Activated T-helper 17 cell treated with anti-CD3 and anti-CD28 coated beads, Interleukin-2, amount 50 U/mL, for 72 hours (primary cell): ENCODE measurements at regions not wholly inside any gene's neighbourhood (a gene's known extent, or its start where the extent isn't known, plus 50 kb on each side); places are given as distances from the start of the nearest gene placed in this dataset.

Source experiments
- ATAC-seq: fragments of 150-1000 bp; cut with Tn5 transposase; replicated peaks from 2 replicates; pipeline ENCODE4 v1.10.0; 2021; ENCODE audit warnings: mild to moderate bottlenecking, moderate library complexity
- H3K27ac Mint-ChIP-seq: one replicate; pipeline ENCODE4 v1.8.0; 2022; ENCODE audit warnings: mixed read lengths
- H3K27me3 Mint-ChIP-seq: one replicate; pipeline ENCODE4 v1.8.0; 2022; ENCODE audit warnings: mixed read lengths
- H3K36me3 Mint-ChIP-seq: one replicate; pipeline ENCODE4 v1.8.0; 2022; ENCODE audit warnings: low read depth, mild to moderate bottlenecking, mixed read lengths
- H3K4me1 Mint-ChIP-seq: one replicate; pipeline ENCODE4 v1.8.0; 2022; ENCODE audit warnings: mixed read lengths
- H3K4me3 Mint-ChIP-seq: one replicate; pipeline ENCODE4 v1.8.0; 2022; ENCODE audit warnings: mild to moderate bottlenecking, mixed read lengths
- H3K9me3 Mint-ChIP-seq: one replicate; pipeline ENCODE4 v1.8.0; 2022; ENCODE audit warnings: mixed read lengths

- H3K36me3 Mint-ChIP-seq: no peaks in the 10 kb centered on the region
- H3K9me3 Mint-ChIP-seq: no peaks in the 10 kb centered on the region
- H3K4me1 Mint-ChIP-seq: no peaks in the 10 kb centered on the region
- H3K4me3 Mint-ChIP-seq: no peak overlapping the region
- peaks cover 16% of the 10 kb centered on the region for H3K27me3 Mint-ChIP-seq
- no peak for ATAC-seq
- H3K27ac Mint-ChIP-seq: no peak overlapping the region
These were observed 100.9 kb upstream of the APC start for GRCh38 chr5:112636751-112637150.

- H3K27ac Mint-ChIP-seq: no peak overlapping the region
These were observed 100.3 kb upstream of the APC start for GRCh38 chr5:112637343-112637742.

GRCh38 chr5:112640546-112640945 is 97.1 kb upstream of the APC start:
- Mint-ChIP-seq H3K36me3 (no peaks in the 10 kb centered on the region), H3K27me3 (peaks cover 8% of the 10 kb centered on the region), H3K9me3 (no peaks in the 10 kb centered on the region), H3K4me3 (no peak overlapping the region), H3K27ac (no peak overlapping the region), H3K4me1 (no peaks in the 10 kb centered on the region)
- no peak for ATAC-seq

More at GRCh38 chr5:112637343-112637742, 100.3 kb upstream of the APC start:
- no peak overlapping the region for H3K4me3 Mint-ChIP-seq
- no peaks in the 10 kb centered on the region for H3K9me3 Mint-ChIP-seq
- no peak for ATAC-seq
- no peaks in the 10 kb centered on the region for H3K4me1 Mint-ChIP-seq
- H3K36me3 Mint-ChIP-seq: no peaks in the 10 kb centered on the region
- H3K27me3 Mint-ChIP-seq: peaks cover 15% of the 10 kb centered on the region

GRCh38 chr5:112641515-112642110 is 96.1 kb upstream of the APC start:
- H3K27me3 Mint-ChIP-seq: peaks cover 8% of the 10 kb centered on the region
- no peaks in the 10 kb centered on the region for H3K9me3 Mint-ChIP-seq
- no peaks in the 10 kb centered on the region for H3K4me1 Mint-ChIP-seq
- H3K27ac Mint-ChIP-seq: no peak overlapping the region
- no peak for ATAC-seq
- no peak overlapping the region for H3K4me3 Mint-ChIP-seq
- no peaks in the 10 kb centered on the region for H3K36me3 Mint-ChIP-seq

GRCh38 chr5:112642885-112643284 is 94.8 kb upstream of the APC start:
- Mint-ChIP-seq H3K4me1 (no peaks in the 10 kb centered on the region), H3K27ac (no peak overlapping the region), H3K27me3 (peaks cover 8% of the 10 kb centered on the region), H3K36me3 (no peaks in the 10 kb centered on the region), H3K4me3 (no peak overlapping the region), H3K9me3 (no peaks in the 10 kb centered on the region)
- no peak for ATAC-seq

- Mint-ChIP-seq H3K9me3 (no peaks in the 10 kb centered on the region), H3K27me3 (peaks cover 11% of the 10 kb centered on the region), H3K27ac (no peak overlapping the region), H3K4me3 (no peak overlapping the region), H3K4me1 (no peaks in the 10 kb centered on the region), H3K36me3 (no peaks in the 10 kb centered on the region)
- ATAC-seq: no peak
These were observed 94.2 kb upstream of the APC start for GRCh38 chr5:112643339-112643971.

- ATAC-seq: no peak
- no peaks in the 10 kb centered on the region for H3K36me3 Mint-ChIP-seq
- no peaks in the 10 kb centered on the region for H3K9me3 Mint-ChIP-seq
- no peak overlapping the region for H3K4me3 Mint-ChIP-seq
- H3K27me3 Mint-ChIP-seq: peaks cover 15% of the 10 kb centered on the region
- no peaks in the 10 kb centered on the region for H3K4me1 Mint-ChIP-seq
- no peak overlapping the region for H3K27ac Mint-ChIP-seq
These were observed 91.3 kb upstream of the APC start for GRCh38 chr5:112646139-112646936.

- Mint-ChIP-seq H3K4me1 (no peaks in the 10 kb centered on the region), H3K27ac (no peak overlapping the region), H3K36me3 (no peaks in the 10 kb centered on the region), H3K27me3 (peaks cover 17% of the 10 kb centered on the region), H3K4me3 (no peak overlapping the region), H3K9me3 (no peaks in the 10 kb centered on the region)
- ATAC-seq: no peak
These were observed 90.3 kb upstream of the APC start for GRCh38 chr5:112647428-112647827.

GRCh38 chr5:112648264-112648663 is 89.4 kb upstream of the APC start:
- no peaks in the 10 kb centered on the region for H3K9me3 Mint-ChIP-seq
- H3K4me3 Mint-ChIP-seq: no peak overlapping the region
- H3K27ac Mint-ChIP-seq: no peak overlapping the region
- H3K27me3 Mint-ChIP-seq: peaks cover 21% of the 10 kb centered on the region
- H3K36me3 Mint-ChIP-seq: no peaks in the 10 kb centered on the region
- H3K4me1 Mint-ChIP-seq: no peaks in the 10 kb centered on the region
- ATAC-seq: no peak

GRCh38 chr5:112649882-112650281 is 87.8 kb upstream of the APC start:
- H3K27me3 Mint-ChIP-seq: peaks cover 22% of the 10 kb centered on the region
- H3K27ac Mint-ChIP-seq: no peak overlapping the region
- H3K4me1 Mint-ChIP-seq: no peaks in the 10 kb centered on the region
- no peak for ATAC-seq
- no peak overlapping the region for H3K4me3 Mint-ChIP-seq
- H3K36me3 Mint-ChIP-seq: no peaks in the 10 kb centered on the region
- no peaks in the 10 kb centered on the region for H3K9me3 Mint-ChIP-seq

- no peaks in the 10 kb centered on the region for H3K4me1 Mint-ChIP-seq
- H3K27me3 Mint-ChIP-seq: peaks cover 25% of the 10 kb centered on the region
- no peak overlapping the region for H3K27ac Mint-ChIP-seq
- H3K4me3 Mint-ChIP-seq: no peak overlapping the region
- no peak for ATAC-seq
- no peaks in the 10 kb centered on the region for H3K9me3 Mint-ChIP-seq
- H3K36me3 Mint-ChIP-seq: no peaks in the 10 kb centered on the region
These were observed 84.0 kb upstream of the APC start for GRCh38 chr5:112653638-112654205.

- Mint-ChIP-seq H3K36me3 (no peaks in the 10 kb centered on the region), H3K9me3 (peaks cover 3% of the 10 kb centered on the region), H3K27ac (no peak overlapping the region), H3K4me1 (no peaks in the 10 kb centered on the region), H3K27me3 (peaks cover 22% of the 10 kb centered on the region), H3K4me3 (no peak overlapping the region)
- no peak for ATAC-seq
These were observed 82.2 kb upstream of the APC start for GRCh38 chr5:112655513-112655912.

GRCh38 chr5:112656451-112656850 is 81.2 kb upstream of the APC start:
- H3K27me3 Mint-ChIP-seq: peaks cover 23% of the 10 kb centered on the region
- H3K9me3 Mint-ChIP-seq: peaks cover 10% of the 10 kb centered on the region
- H3K27ac Mint-ChIP-seq: no peak overlapping the region
- H3K36me3 Mint-ChIP-seq: no peaks in the 10 kb centered on the region
- H3K4me3 Mint-ChIP-seq: no peak overlapping the region
- ATAC-seq: no peak
- H3K4me1 Mint-ChIP-seq: no peaks in the 10 kb centered on the region

GRCh38 chr5:112657804-112658203 is 79.9 kb upstream of the APC start:
- Mint-ChIP-seq H3K4me3 (no peak overlapping the region), H3K36me3 (no peaks in the 10 kb centered on the region), H3K27me3 (peaks cover 19% of the 10 kb centered on the region), H3K27ac (no peak overlapping the region), H3K9me3 (peaks cover 10% of the 10 kb centered on the region), H3K4me1 (no peaks in the 10 kb centered on the region)
- ATAC-seq: no peak

- Mint-ChIP-seq H3K27me3 (peaks cover 11% of the 10 kb centered on the region), H3K9me3 (peaks cover 10% of the 10 kb centered on the region), H3K27ac (no peak overlapping the region), H3K36me3 (no peaks in the 10 kb centered on the region), H3K4me3 (no peak overlapping the region), H3K4me1 (no peaks in the 10 kb centered on the region)
- ATAC-seq: no peak
These were observed 77.3 kb upstream of the APC start for GRCh38 chr5:112660359-112660758.
